Suprapubic skin (tissue), 4 donors: ENCODE measurements at regions not wholly inside any gene's neighbourhood (a gene's known extent, or its start where the extent isn't known, plus 50 kb on each side); places are given as distances from the start of the nearest gene placed in this dataset.
"Not testable (repeated sequence)": the region's sequence is repeated elsewhere in the genome, so short reads cannot be mapped to it uniquely, and the experiment has no call there.

Experiments used
- DNase-seq, 2 donors: peaks; one replicate each; pipeline ENCODE4 v3.0.0-alpha.2; 2019; ENCODE audit warnings: low spot score in 2 of 2
- H3K27ac ChIP-seq: fragments of 200-600 bp; sonication (generic); one replicate; pipeline ENCODE4 v1.5.1; 2019
- H3K27me3 ChIP-seq: fragments of 200-600 bp; sonication (generic); one replicate; pipeline ENCODE4 v1.5.1; 2019
- H3K36me3 ChIP-seq: fragments of 200-600 bp; sonication (generic); one replicate; pipeline ENCODE4 v1.5.1; 2019
- H3K4me1 ChIP-seq: fragments of 200-600 bp; sonication (generic); one replicate; pipeline ENCODE4 v1.5.1; 2019
- H3K4me3 ChIP-seq: fragments of 200-600 bp; sonication (generic); one replicate; pipeline ENCODE4 v1.5.1; 2019; ENCODE audit warnings: mild to moderate bottlenecking
- H3K9me3 ChIP-seq: fragments of 200-600 bp; sonication (generic); one replicate; pipeline ENCODE4 v1.5.1; 2019
- POLR2A ChIP-seq, 2 donors: fragments of 450-650 bp; IDR thresholded peaks; one replicate each; pipeline ENCODE4 v1.6.1; 2017; ENCODE audit warnings: antibody characterized with exemption in 2 of 2, mild to moderate bottlenecking in 2 of 2, moderate library complexity in 2 of 2
- POLR2AphosphoS5 ChIP-seq, 3 donors: sonication (generic); formaldehyde crosslinking; IDR thresholded peaks; one replicate each; pipeline ENCODE4 v1.6.1; 2017; ENCODE audit warnings: antibody characterized with exemption in 3 of 3
- WGBS: methylation state at CpG from one replicate; pipeline ENCODE4 v1.1.5; 2018; 5-methylcytosine and 5-hydroxymethylcytosine counted together

DNA sequence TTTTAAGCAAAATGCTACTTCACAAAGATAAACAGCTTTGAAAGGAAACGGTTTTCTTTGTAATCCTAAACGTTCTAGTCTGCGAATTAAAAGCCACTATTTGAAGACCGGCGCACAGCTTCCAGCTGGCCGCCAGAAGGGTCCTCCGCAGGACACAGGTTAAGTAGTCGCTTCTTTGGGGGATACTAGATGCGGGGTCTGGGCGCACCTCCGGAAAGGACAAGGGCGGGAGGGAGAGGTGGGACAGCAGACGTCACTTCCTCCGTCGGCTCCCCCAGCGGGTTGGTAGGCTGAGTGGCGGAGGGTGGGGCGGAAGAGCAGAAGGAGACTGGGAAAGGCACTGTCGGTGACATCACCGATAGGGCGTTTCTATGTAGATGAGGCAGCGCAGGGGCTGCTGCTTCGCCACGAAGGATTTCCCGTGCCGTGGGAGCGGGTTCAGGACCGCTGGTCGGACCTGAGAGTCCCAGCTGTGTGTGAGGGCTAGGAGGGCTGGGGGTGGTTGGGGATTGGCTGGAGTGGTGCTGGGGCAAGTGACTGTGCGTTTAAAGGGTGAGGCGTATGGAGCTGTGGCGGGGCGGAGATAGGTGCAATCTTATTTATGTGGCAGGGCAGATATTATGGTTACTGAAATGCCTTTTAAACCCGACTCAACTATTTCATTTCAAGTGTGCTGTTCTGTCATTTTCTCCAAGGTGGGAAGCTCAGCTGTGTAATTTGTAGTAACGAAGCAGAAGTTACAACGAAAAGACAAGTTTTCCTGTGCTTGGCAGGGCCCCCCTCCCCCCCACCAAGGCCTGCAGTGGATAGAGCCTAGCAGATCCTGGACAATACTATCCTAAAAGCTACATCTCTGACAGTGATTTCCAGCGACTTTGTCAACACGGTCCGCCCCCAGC, 158.3 kb upstream of the NOTCH2NLA start:
- peak in 1 of 2 donors; percentile 84 for DNase-seq
- under 1% methylated on average over 20 of the region's 39 CpGs for WGBS
- TF ChIP-seq POLR2AphosphoS5 (IDR thresholded peaks at IDR 0.05): peak in 2 of 3 donors; percentile 30 to 75
- TF ChIP-seq POLR2A (IDR thresholded peaks at IDR 0.05): peak; percentile 27 to 69
- H3K4me1 ChIP-seq, H3K27me3 ChIP-seq, H3K9me3 ChIP-seq, H3K36me3 ChIP-seq: not testable (repeated sequence)
- Histone ChIP-seq H3K27ac (peak overlapping the region; percentile 89), H3K4me3 (peak overlapping the region; percentile 48)

GRCh38 chr1:146381196-146381595, 152.4 kb upstream of the NOTCH2NLA start:
- H3K4me1 ChIP-seq, H3K4me3 ChIP-seq, H3K9me3 ChIP-seq, H3K36me3 ChIP-seq, H3K27me3 ChIP-seq, DNase-seq, H3K27ac ChIP-seq: not testable (repeated sequence)
- 60% methylated on average over 1 of the region's 7 CpGs for WGBS

GRCh38 chr1:146376708-146377496, 148.1 kb upstream of the NOTCH2NLA start:
- peak; percentile 75 to 86 for DNase-seq
- H3K9me3 ChIP-seq, H3K36me3 ChIP-seq, H3K27me3 ChIP-seq, H3K4me1 ChIP-seq: not testable (repeated sequence)
- 2% methylated on average over 24 of the region's 42 CpGs for WGBS
- peak in 2 of 3 donors; percentile 94 to 96 for TF ChIP-seq POLR2AphosphoS5 (IDR thresholded peaks at IDR 0.05)
- TF ChIP-seq POLR2A (IDR thresholded peaks at IDR 0.05): peak; percentile 76 to 84
- peak overlapping the region; percentile 41 for H3K4me3 ChIP-seq
- H3K27ac ChIP-seq: peak overlapping the region; percentile 80

DNA sequence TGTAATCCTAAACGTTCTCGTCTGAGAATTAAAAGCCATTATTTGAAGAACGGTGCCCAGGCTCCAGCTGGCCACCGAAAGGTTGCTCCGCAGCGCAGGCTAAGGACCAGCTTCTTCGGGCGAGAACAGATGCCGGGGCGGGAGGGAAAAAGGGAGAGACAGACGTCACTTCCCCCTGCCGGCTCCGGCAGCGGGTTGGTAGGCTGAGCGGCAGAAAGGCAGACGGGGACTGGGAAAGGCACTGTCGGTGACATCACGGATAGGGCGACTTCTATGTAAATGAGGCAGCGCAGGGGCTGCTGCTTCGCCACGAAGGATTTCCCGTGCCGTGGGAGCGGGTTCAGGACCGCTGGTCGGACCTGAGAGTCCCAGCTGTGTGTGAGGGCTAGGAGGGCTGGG, 147.5 kb upstream of the NOTCH2NLA start:
- DNase-seq: peak; percentile 92
- WGBS: 0% methylated on average over 20 of the region's 27 CpGs
- peak in 1 of 2 donors; percentile 5 for TF ChIP-seq POLR2A (IDR thresholded peaks at IDR 0.05)
- not testable (repeated sequence) for H3K36me3 ChIP-seq, H3K27me3 ChIP-seq, H3K4me1 ChIP-seq, H3K9me3 ChIP-seq
- peak overlapping the region; percentile 80 for H3K27ac ChIP-seq
- peak overlapping the region; percentile 38 for H3K4me3 ChIP-seq

GRCh38 chr1:146375108-146375507, 146.3 kb upstream of the NOTCH2NLA start:
- not testable (repeated sequence) for H3K27me3 ChIP-seq, H3K9me3 ChIP-seq, H3K4me1 ChIP-seq, DNase-seq, H3K27ac ChIP-seq, H3K36me3 ChIP-seq, H3K4me3 ChIP-seq
- WGBS: 94% methylated on average over 6 of the region's 6 CpGs

DNA sequence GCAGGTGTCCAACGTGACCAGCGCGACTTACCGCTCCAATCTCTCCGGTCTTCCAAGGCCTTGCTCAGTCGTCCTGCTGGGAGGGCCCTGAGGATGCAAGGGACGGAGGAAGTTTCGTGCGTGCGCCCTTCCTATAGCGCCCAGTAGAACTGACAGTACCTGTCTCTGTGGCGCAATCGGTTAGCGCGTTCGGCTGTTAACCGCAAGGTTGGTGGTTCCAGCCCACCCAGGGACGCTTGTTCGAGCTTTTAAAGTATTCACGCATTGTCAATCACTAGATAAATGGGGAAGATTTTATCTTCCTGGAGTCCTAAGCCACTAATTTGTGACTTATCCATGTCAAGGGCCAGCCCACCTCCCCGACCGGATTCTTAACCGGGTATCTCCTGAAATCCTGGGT, 141.1 kb upstream of the NOTCH2NLA start:
- Histone ChIP-seq H3K27ac (peak overlapping the region; percentile 29), H3K4me3 (peak overlapping the region; percentile 35)
- not testable (repeated sequence) for H3K36me3 ChIP-seq, H3K4me1 ChIP-seq, H3K27me3 ChIP-seq, H3K9me3 ChIP-seq
- DNase-seq: peak in 1 of 2 donors; percentile 66
- 10% methylated on average over 12 of the region's 23 CpGs for WGBS

DNA sequence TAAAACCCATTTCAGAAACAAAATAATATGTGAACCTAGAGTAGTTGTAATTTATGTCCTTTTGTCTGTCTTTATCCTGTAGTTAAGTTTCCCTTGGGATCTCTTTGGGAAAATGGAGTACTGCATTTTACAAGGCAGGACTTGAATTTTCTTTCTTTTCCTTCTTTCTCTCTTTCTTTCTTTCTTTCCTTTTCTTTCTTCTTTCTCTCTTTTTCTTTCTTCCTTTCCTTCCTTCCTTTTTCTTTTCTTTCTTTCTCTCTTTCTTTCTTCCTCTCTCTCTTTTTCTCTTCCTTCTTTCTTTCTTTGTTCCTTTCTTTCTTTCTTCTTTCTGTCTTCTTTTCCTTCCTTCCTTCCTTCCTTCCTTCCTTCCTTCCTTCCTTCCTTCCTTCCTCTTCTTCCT, 126.6 kb upstream of the NOTCH2NLA start:
- not testable (repeated sequence) for H3K36me3 ChIP-seq, H3K9me3 ChIP-seq, DNase-seq, H3K27me3 ChIP-seq, H3K27ac ChIP-seq, H3K4me3 ChIP-seq, H3K4me1 ChIP-seq

DNA sequence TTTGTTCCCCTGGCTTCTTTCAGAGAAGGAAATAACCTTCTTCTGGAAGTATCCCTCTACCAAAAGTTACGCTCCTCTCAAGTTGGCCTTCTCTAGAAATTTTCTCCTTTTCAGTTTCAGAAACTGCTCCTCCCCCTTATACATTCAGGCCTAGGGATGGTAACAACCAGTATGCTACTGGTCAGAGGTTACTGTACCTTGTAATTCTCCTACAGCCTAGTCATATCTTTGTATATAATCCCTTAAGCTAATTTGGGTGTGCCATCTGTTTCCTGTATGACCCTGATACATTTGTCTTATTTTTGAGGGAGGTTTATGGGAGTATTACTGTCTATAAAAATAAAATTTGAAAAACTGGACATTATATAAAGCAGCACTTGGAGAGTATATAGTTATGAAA, 98.0 kb upstream of the NOTCH2NLA start:
- not testable (repeated sequence) for H3K9me3 ChIP-seq, DNase-seq, H3K4me1 ChIP-seq, H3K27me3 ChIP-seq, H3K36me3 ChIP-seq, H3K4me3 ChIP-seq, H3K27ac ChIP-seq
- WGBS: no CpG with 5 or more reads among the region's 1 CpG

DNA sequence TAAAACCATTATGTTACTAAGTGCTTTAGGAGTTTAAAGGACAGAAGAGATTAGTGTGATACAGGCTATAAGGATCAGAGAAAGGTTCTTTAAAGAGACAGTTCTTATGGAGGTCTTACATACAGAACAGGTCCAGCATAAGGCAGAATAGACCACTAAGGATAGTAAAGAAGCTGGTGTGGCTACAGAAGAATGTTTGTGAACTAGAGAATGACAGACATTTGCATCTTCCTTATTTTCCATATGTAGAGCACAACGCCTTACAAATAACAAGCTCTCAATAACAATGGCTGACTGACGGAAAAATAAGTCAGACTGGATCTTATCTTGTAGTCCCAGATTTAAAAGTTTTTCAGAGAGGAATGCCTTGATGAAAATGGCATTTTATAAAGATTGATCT, 95.6 kb upstream of the NOTCH2NLA start:
- H3K4me1 ChIP-seq, DNase-seq, H3K4me3 ChIP-seq, H3K27ac ChIP-seq, H3K9me3 ChIP-seq, H3K27me3 ChIP-seq, H3K36me3 ChIP-seq: not testable (repeated sequence)
- 89% methylated on average over 2 of the region's 2 CpGs for WGBS

DNA sequence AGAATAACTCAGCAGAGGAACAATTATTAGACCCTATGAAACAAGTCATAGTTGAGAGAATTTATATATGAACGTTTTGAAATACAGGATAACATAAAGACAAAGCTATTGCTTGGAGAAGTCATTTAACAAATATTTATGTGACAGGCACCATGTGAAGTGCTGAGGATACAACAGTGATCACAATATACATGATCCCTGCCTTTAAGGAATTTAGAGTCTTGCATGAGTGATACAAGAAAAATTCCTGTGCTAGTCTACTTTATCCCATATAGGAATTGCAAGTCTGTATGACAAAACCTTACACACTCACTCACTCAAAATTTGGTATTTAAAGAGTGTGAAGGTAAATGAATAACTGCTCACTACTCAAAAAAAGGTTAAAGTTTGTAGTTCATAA, 94.5 kb upstream of the NOTCH2NLA start:
- H3K36me3 ChIP-seq, DNase-seq, H3K9me3 ChIP-seq, H3K27ac ChIP-seq, H3K4me3 ChIP-seq, H3K4me1 ChIP-seq, H3K27me3 ChIP-seq: not testable (repeated sequence)
- 100% methylated on average over 1 of the region's 1 CpG for WGBS

GRCh38 chr1:146322893-146323292, 94.1 kb upstream of the NOTCH2NLA start:
- not testable (repeated sequence) for H3K4me1 ChIP-seq, H3K27ac ChIP-seq, DNase-seq, H3K9me3 ChIP-seq, H3K4me3 ChIP-seq, H3K36me3 ChIP-seq, H3K27me3 ChIP-seq
- WGBS: no CpG with 5 or more reads among the region's 4 CpGs

GRCh38 chr1:146318715-146319114, 89.9 kb upstream of the NOTCH2NLA start:
- not testable (repeated sequence) for H3K36me3 ChIP-seq, H3K9me3 ChIP-seq, DNase-seq, H3K4me3 ChIP-seq, H3K27me3 ChIP-seq, H3K4me1 ChIP-seq, H3K27ac ChIP-seq
- WGBS: 85% methylated on average over 2 of the region's 4 CpGs

DNA sequence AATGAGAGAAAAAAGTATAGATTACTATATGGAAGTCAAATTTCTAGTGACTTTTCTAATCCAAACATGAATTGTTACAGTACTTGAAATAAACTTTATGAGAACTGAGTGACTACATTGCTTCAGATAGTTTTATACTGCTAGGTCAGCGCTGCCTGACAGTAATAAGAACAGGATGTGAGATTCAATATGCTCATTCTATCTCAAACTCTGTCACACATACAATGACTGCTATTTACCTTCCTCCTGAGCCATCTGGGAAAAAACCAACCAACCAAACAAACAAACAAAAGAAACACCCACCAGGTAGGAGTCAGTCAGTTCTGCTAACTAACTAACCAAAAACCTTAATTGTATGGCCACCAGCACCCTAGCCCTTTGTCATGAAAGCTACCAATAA, 89.0 kb upstream of the NOTCH2NLA start:
- not testable (repeated sequence) for H3K4me3 ChIP-seq, H3K27me3 ChIP-seq, DNase-seq, H3K9me3 ChIP-seq, H3K4me1 ChIP-seq, H3K27ac ChIP-seq, H3K36me3 ChIP-seq
- 89% methylated on average over 1 of the region's 1 CpG for WGBS
